ENCODE measurements at regions not wholly inside any gene's neighbourhood (a gene's known extent, or its start where the extent isn't known, plus 50 kb on each side); places are given as distances from the start of the nearest gene placed in this dataset.

- no peak overlapping the region for H3K4me3 ChIP-seq (ENCODE audit: low read depth, low read length)
- no peaks in the 10 kb centered on the region for H3K36me3 ChIP-seq (ENCODE audit: control insufficient read depth, insufficient read depth, low read length)
- TF ChIP-seq CTCF (IDR thresholded peaks at IDR 0.05; ENCODE audit: insufficient read depth, low read length, poor library complexity, severe bottlenecking): no peak
- H3K27me3 ChIP-seq (ENCODE audit: control insufficient read depth, insufficient read depth, low read length): no peaks in the 10 kb centered on the region
- DNase-seq (ENCODE audit: low read depth): no peak
Measured at GRCh38 chr18:34550156-34550555, 159.9 kb upstream of the DTNA start.

- H3K4me3 ChIP-seq (ENCODE audit: low read depth, low read length): no peak overlapping the region
- DNase-seq (ENCODE audit: low read depth): no peak
- no peaks in the 10 kb centered on the region for H3K36me3 ChIP-seq (ENCODE audit: control insufficient read depth, insufficient read depth, low read length)
- TF ChIP-seq CTCF (IDR thresholded peaks at IDR 0.05; ENCODE audit: insufficient read depth, low read length, poor library complexity, severe bottlenecking): no peak
- H3K27me3 ChIP-seq (ENCODE audit: control insufficient read depth, insufficient read depth, low read length): no peaks in the 10 kb centered on the region
Measured at GRCh38 chr18:34550902-34551301, 159.2 kb upstream of the DTNA start.

- TF ChIP-seq CTCF (IDR thresholded peaks at IDR 0.05; ENCODE audit: insufficient read depth, low read length, poor library complexity, severe bottlenecking): no peak
- no peak for DNase-seq (ENCODE audit: low read depth)
- Histone ChIP-seq H3K27me3 (ENCODE audit: control insufficient read depth, insufficient read depth, low read length) (no peaks in the 10 kb centered on the region), H3K36me3 (ENCODE audit: control insufficient read depth, insufficient read depth, low read length) (no peaks in the 10 kb centered on the region), H3K4me3 (ENCODE audit: low read depth, low read length) (no peak overlapping the region)
Measured at GRCh38 chr18:34551824-34552223, 158.3 kb upstream of the DTNA start.

GRCh38 chr18:34562252-34562870, 147.7 kb upstream of the DTNA start:
- H3K27me3 ChIP-seq (ENCODE audit: control insufficient read depth, insufficient read depth, low read length): no peaks in the 10 kb centered on the region
- no peak for DNase-seq (ENCODE audit: low read depth)
- no peak for TF ChIP-seq CTCF (IDR thresholded peaks at IDR 0.05; ENCODE audit: insufficient read depth, low read length, poor library complexity, severe bottlenecking)
- no peaks in the 10 kb centered on the region for H3K36me3 ChIP-seq (ENCODE audit: control insufficient read depth, insufficient read depth, low read length)
- no peak overlapping the region for H3K4me3 ChIP-seq (ENCODE audit: low read depth, low read length)

GRCh38 chr18:34567857-34568256, 142.2 kb upstream of the DTNA start:
- no peak for TF ChIP-seq CTCF (IDR thresholded peaks at IDR 0.05; ENCODE audit: insufficient read depth, low read length, poor library complexity, severe bottlenecking)
- no peaks in the 10 kb centered on the region for H3K36me3 ChIP-seq (ENCODE audit: control insufficient read depth, insufficient read depth, low read length)

GRCh38 chr18:34576622-34577021, 133.5 kb upstream of the DTNA start:
- no peaks in the 10 kb centered on the region for H3K36me3 ChIP-seq (ENCODE audit: control insufficient read depth, insufficient read depth, low read length)
- no peak for TF ChIP-seq CTCF (IDR thresholded peaks at IDR 0.05; ENCODE audit: insufficient read depth, low read length, poor library complexity, severe bottlenecking)
- H3K27me3 ChIP-seq (ENCODE audit: control insufficient read depth, insufficient read depth, low read length): no peaks in the 10 kb centered on the region
- no peak overlapping the region for H3K4me3 ChIP-seq (ENCODE audit: low read depth, low read length)
- DNase-seq (ENCODE audit: low read depth): no peak

More at GRCh38 chr18:34567857-34568256, 142.2 kb upstream of the DTNA start:
- no peak for DNase-seq (ENCODE audit: low read depth)
- Histone ChIP-seq H3K4me3 (ENCODE audit: low read depth, low read length) (no peak overlapping the region), H3K27me3 (ENCODE audit: control insufficient read depth, insufficient read depth, low read length) (no peaks in the 10 kb centered on the region)

Measured in kidney epithelial cell (primary cell).